GM18498 (cell line): ENCODE measurements at regions not wholly inside any gene's neighbourhood (a gene's known extent, or its start where the extent isn't known, plus 50 kb on each side); places are given as distances from the start of the nearest gene placed in this dataset.

Source experiments
- ATAC-seq: cut with Tn5 transposase; IDR thresholded peaks from one replicate; pipeline ENCODE4 v1.9.1; 2021; ENCODE audit warnings: mild to moderate bottlenecking, moderate library complexity; ENCODE audit not compliant: unreplicated experiment

GRCh38 chr11:82384308-82384707 lies 349.4 kb downstream of the FAM181B start:
- ATAC-seq: no peak

GRCh38 chr11:82373781-82374542 lies 359.7 kb downstream of the FAM181B start:
- ATAC-seq: no peak

GRCh38 chr11:82365351-82365750 lies 368.3 kb downstream of the FAM181B start:
- ATAC-seq: no peak

GRCh38 chr11:82356316-82356715 lies 377.3 kb downstream of the FAM181B start:
- no peak for ATAC-seq

GRCh38 chr11:82355313-82355823 lies 378.3 kb downstream of the FAM181B start:
- no peak for ATAC-seq

- no peak for ATAC-seq
These were observed 406.8 kb downstream of the FAM181B start for GRCh38 chr11:82326853-82327252.

- no peak for ATAC-seq
These were observed 412.5 kb downstream of the FAM181B start for GRCh38 chr11:82321206-82321605.

- no peak for ATAC-seq
These were observed 418.6 kb downstream of the FAM181B start for GRCh38 chr11:82315093-82315492.

- no peak for ATAC-seq
These were observed 424.7 kb downstream of the FAM181B start for GRCh38 chr11:82308979-82309378.

GRCh38 chr11:82305123-82305522 lies 428.5 kb downstream of the FAM181B start:
- ATAC-seq: no peak

- no peak for ATAC-seq
These were observed 430.0 kb downstream of the FAM181B start for GRCh38 chr11:82303671-82304070.

GRCh38 chr11:82288471-82288870 lies 445.2 kb downstream of the FAM181B start:
- ATAC-seq: no peak

GRCh38 chr11:82270870-82271269 lies 462.8 kb downstream of the FAM181B start:
- no peak for ATAC-seq

- ATAC-seq: no peak
These were observed 465.0 kb downstream of the FAM181B start for GRCh38 chr11:82268627-82269026.

- ATAC-seq: no peak
These were observed 466.5 kb downstream of the FAM181B start for GRCh38 chr11:82267186-82267585.

GRCh38 chr11:82261367-82261766 lies 472.3 kb downstream of the FAM181B start:
- ATAC-seq: no peak

- no peak for ATAC-seq
These were observed 483.6 kb downstream of the FAM181B start for GRCh38 chr11:82250047-82250446.

GRCh38 chr11:82246926-82247325 lies 486.7 kb downstream of the FAM181B start:
- ATAC-seq: no peak

- ATAC-seq: no peak
These were observed 494.2 kb downstream of the FAM181B start for GRCh38 chr11:82239498-82239897.

- ATAC-seq: no peak
These were observed 499.4 kb downstream of the FAM181B start for GRCh38 chr11:82234256-82234655.

- no peak for ATAC-seq
These were observed 500.5 kb downstream of the FAM181B start for GRCh38 chr11:82233201-82233600.

- peak; percentile 75 for ATAC-seq
These were observed 504.3 kb downstream of the FAM181B start for GRCh38 chr11:82229341-82229740.

GRCh38 chr11:82225930-82226329 lies 507.7 kb downstream of the FAM181B start:
- no peak for ATAC-seq
